GM19452 (cell line): ENCODE measurements at regions not wholly inside any gene's neighbourhood (a gene's known extent, or its start where the extent isn't known, plus 50 kb on each side); places are given as distances from the start of the nearest gene placed in this dataset.

Experiments used
- ATAC-seq: cut with Tn5 transposase; IDR thresholded peaks from one replicate; pipeline ENCODE4 v1.9.1; 2021; ENCODE audit not compliant: unreplicated experiment

DNA sequence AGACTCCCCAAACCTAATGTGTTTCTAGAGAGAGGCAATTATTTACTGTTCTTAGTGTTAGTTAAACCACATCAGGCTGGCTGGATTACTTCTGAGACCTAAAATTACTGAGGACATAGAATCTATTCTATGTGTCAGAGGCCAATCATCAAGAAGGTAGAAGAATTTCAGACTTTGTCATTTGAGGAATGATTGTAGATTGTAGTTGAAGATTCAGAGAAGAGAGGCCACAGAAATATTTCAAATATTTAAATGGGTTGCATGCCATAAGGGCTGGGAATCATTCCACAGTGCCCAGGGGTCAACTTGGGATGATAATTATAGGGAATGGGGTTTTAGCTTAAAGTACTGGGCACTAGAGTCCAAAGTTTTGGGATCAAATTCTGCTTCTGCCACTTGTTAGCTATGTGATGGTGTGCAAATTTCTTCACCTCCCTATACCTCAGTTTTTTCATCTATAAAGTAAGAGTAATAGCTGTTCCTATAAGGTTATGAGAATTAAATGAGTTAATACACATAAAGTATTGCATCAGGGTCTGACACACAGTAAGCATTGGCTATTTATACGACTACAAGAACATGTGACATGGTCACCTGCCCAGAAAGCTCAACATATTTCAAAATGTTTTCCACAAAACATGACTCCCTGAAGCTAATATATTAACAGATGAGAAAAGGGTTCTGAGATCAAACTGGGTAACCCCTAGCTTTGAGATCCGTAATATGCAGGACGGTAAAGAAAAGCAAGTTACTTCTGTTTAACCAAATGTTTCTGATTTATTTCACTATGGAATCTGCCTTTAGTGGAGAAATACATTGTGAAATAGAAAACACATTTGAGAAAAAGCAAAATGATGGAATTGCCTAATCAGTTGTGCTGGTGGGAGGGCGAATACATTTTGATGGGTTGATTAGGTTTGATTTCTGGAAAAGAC, 69.7 kb upstream of the SPAG17 start:
- ATAC-seq, result no peak

DNA sequence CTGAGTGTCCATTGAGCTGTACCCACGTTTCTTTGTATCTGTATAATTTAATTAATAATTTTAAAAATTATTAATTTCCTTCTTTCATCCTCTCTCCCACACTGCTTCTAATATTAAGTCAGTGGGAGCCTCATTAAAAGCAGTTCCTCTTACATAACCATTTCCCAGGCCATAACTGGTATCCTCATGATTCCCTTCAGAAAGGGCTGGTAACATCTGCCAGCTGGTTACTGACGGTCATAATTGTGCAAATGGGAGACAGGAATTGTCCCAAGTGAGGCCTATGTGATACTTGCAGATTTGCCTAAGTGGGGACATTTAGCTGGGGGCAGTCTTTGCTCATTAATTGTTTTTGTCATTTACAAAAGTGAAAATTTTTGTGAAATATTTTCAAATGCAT, 69.0 kb upstream of the SPAG17 start:
- ATAC-seq, result no peak

DNA sequence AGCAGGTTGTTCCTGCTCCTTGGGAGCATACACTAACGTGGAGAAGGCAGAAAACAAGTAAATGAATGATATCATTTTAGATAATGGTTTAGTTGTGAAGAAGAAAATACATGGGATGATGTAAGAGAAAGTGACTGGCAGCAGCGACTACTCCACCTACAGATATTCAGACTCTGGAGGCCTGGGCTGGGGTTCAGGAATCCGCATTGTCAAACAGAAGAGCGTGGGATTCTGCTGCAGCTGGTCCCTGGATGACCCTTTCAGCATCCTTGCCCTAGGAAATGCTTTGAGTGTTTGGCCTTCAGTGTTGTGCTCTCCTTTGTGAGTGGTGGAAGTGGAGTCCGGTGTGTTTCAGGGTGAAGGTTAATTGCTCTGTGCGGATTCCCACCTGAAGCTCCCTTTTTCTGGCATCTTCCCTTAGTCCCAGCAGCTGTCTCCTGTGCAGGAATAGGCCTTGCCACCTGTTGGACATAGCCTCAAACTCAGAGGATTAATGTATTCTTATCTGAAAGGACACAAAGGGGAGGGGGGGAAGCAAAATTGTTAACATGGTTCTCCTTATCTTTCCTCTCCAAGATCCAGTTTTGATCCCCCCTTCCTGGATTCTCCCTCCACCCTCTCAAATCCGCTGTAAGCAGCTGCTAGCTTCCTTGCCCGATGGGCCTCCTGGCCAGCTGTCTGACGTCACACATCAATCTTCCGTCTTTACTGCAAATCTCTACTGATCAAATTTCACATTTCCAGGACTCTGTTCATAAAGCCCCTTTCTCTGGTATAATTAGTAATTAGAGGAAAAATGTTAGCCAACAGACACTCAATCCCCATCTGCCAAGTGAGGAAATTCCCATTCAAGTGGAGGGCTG, 68.3 kb upstream of the SPAG17 start:
- ATAC-seq, result no peak

DNA sequence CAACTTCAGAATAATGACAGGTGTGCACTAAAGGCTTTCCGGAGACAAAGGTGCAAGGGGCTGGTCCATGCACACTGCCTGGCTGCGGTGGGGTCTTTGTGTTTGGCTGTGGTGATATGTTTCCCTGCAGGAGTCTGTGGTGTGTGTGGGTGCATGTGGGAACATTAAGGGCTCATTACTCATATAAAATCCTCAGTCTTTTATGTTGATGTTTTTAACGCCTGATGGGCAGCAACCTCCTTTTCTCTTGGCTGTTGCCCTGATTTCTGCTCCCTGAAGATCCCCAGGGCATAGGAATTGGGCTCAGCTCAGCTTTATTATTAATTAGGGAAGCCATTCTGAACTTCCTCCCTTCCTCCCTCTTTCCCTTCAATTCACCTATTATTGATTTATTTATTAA, 67.6 kb upstream of the SPAG17 start:
- ATAC-seq, result no peak

DNA sequence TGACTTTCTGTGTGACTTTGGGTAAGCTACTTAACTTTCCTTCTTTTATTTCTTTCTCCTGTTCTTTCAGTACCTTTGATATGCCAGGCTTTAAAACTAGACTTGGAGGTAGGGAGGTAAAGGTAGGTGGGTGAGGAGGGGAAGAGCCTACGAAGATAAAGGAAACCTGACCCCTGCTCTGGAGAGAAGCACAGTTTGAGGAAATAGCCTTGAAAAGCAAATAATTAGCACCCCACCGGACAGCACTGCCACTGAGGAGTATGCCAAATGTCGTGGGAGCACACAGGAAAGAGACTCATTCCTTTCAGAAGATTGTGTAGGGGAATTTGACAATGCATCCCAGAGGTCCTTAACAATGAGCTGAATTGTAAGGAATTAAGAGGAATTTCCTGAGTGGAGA, 65.2 kb upstream of the SPAG17 start:
- ATAC-seq, result no peak

DNA sequence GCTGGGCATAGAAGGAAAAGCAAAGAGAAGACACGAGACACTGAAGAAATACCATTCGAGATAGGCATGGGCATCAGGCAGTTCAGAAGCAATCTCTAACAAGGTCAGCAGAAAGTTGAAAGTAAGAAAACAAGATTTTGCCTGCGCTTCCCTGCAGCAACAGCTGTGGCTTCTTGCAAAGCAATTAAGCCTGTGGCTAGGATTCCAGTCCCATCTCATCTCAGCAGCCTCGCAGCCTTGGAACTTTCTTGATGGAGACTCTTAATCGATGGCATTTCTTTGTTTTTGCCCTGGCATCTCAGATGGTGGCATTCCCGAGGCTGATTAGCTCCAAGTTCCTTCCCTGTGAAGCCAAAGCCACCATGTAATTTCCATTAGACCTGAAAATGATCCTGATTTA, 64.6 kb upstream of the SPAG17 start:
- ATAC-seq, result no peak

DNA sequence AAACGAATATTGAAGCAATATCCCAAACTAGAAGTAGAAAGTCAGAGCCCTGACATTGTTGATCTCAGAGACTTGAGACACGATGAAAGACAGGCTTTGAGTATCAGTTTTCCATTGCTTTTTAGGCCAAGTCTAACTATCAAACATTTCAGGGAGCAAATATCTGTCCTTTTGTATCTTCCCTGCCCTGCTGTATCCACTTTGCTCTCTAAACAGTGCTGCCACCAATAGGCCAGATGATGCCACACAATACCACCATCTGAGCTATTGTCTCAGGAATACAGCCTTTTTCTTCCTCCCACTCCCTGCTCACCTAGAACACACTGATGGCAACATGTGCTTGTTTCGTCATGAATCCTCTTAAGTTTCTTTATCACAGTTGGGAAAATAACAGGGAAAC, 62.6 kb upstream of the SPAG17 start:
- no peak for ATAC-seq

DNA sequence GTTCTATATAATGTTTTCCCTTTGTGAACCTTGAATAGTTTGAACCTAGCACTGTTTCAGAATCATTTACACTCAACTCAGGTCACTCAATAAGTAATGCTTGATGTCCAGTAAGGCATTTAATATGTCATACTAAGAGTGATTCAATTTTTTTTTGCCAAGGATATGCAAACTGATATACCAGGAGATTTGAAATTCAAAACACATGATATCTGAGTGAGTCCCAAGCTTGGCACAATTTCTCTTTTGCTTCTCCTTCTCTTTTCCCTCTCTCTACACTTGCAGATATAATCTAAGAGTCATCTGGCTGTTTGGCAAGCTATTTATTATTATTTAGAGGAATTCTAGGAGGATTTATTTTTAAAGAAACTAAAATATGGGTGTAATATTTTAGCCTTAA, 61.6 kb upstream of the SPAG17 start:
- no peak for ATAC-seq

DNA sequence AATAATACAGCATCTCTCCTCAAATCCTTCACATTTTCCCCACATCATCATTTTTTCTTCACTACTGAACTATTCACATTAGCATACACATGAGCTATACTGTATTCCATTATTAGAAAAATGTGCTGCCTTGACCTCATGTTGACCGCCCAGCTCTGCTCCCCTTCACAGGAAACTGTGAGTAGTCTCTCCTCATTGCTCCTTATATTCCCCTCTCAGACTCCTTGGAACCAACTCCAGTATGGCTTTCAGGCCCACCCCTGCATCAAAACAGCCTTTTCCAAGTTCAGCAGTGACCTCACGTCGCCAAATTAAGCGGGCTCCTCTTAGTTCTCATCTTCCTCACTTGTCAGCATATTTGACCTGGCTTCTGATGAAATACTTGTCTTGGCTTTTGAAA, 59.2 kb upstream of the SPAG17 start:
- ATAC-seq, result no peak

DNA sequence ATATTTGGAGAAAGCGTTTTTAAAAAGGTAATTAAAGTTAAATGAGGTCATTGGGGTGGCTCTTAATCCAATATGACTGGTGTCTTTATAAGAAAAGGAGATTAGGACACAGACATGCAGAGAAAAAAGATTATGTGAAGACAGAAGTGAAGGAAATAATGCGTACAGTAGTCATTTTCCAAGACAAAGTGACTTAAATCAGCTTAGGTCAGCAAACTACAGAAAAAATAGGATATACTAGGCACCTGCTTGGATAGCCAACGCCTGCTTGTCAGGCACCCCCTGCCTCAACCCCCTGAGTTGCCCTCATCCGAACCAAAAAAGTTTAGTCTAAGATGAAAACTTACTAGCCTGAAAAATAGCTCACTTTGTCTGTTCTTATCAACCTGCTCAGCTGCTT, 58.2 kb upstream of the SPAG17 start:
- no peak for ATAC-seq
